Heart left ventricle (tissue), 16 donors: ENCODE measurements at regions not wholly inside any gene's neighbourhood (a gene's known extent, or its start where the extent isn't known, plus 50 kb on each side); places are given as distances from the start of the nearest gene placed in this dataset.
A peak's percentile ranks its signal among the peaks of the same experiment; 100 is the strongest.

Experiments
- ATAC-seq, 4 donors: fragments of 200-7000 bp; cut with Tn5 transposase; one replicate each; pipeline ENCODE4 v1.9.1; 2020 to 2022; ENCODE audit warnings: moderate library complexity in 4 of 4, mild to moderate bottlenecking in 3 of 4, moderate number of reproducible peaks in 1 of 4
- DNase-seq, 5 donors: peaks; one replicate each; pipeline ENCODE4 v3.0.0-alpha.2; 2020
- H3K27ac ChIP-seq, 12 donors: fragments of 200-600 bp; sonication (generic) in 4 of 12; one replicate each; pipeline versions ENCODE4 v1.5.0 to v1.8.0; 2016 to 2022; ENCODE audit warnings: mild to moderate bottlenecking in 2 of 12
- H3K27me3 ChIP-seq, 9 donors: fragments of 200-600 bp; sonication (generic) in 2 of 9; one replicate each; pipeline versions ENCODE4 v1.5.1 to v1.8.0; 2016 to 2022; ENCODE audit warnings: mild to moderate bottlenecking in 3 of 9
- H3K36me3 ChIP-seq, 9 donors: fragments of 200-600 bp; sonication (generic) in 2 of 9; one replicate each; pipeline versions ENCODE4 v1.5.0 to v1.8.0; 2018 to 2022; ENCODE audit warnings: mild to moderate bottlenecking in 2 of 9
- H3K4me1 ChIP-seq, 12 donors: fragments of 200-600 bp; sonication (generic) in 4 of 12; one replicate each; pipeline versions ENCODE4 v1.5.0 to v1.8.0; 2016 to 2022; ENCODE audit warnings: mild to moderate bottlenecking in 3 of 12
- H3K4me3 ChIP-seq, 12 donors: fragments of 200-600 bp; sonication (generic) in 4 of 12; one replicate each; pipeline versions ENCODE4 v1.5.0 to v1.8.0; 2017 to 2022; ENCODE audit warnings: mild to moderate bottlenecking in 9 of 12, moderate library complexity in 4 of 12
- H3K9me3 ChIP-seq, 12 donors: fragments of 200-600 bp; sonication (generic) in 4 of 12; one replicate each; pipeline versions ENCODE4 v1.5.0 to v1.8.0; 2016 to 2022; ENCODE audit warnings: mild to moderate bottlenecking in 1 of 12
- CTCF ChIP-seq, 12 donors: fragments of 200-600 bp; sonication (generic) in 4 of 12; IDR thresholded peaks; one replicate each; pipeline versions ENCODE4 v1.5.0 to v1.8.0; 2018 to 2022; ENCODE audit warnings: antibody characterized with exemption in 12 of 12, mild to moderate bottlenecking in 5 of 12
- POLR2A ChIP-seq, 2 donors: fragments of 450-650 bp; IDR thresholded peaks; one replicate each; pipeline ENCODE4 v1.6.1; 2017; ENCODE audit warnings: antibody characterized with exemption in 2 of 2, mild to moderate bottlenecking in 2 of 2, moderate library complexity in 2 of 2
- WGBS, 4 donors: extraction: QIAGEN DNeasy Blood & Tissue Kit in 2 of 4; methylation state at CpG; one replicate each; pipeline versions ENCODE4 v1.1.5 to v1.1.7; 2013 to 2018; 5-methylcytosine and 5-hydroxymethylcytosine counted together
- intact Hi-C, 10 donors: fragments of 100-400 bp; cut with DNase I; formaldehyde crosslinking; loops; one replicate each; pipeline versions ENCODE4 v1.11.1 to v1.14.2; 2022
- donor health status: ischemic (EF 13 %, LVEDD 7.1; RV severe dilation, severe dysfunction).
- donor health status: healthy with polysubstance abuse.
- donor health status: DM: no; HTN: yes; CAD: no.
- donor health status: DM: no; HTN: no; CAD: no.
- donor health status: ischemic (EF 25% LVEDD 6.9; RV normal size, moderate dysfunction).
- donor health status: ischemic (EF 25% LVEDD 5.7; RV mildly dilated, moderate dysfunction).
- donor health status: healthy.
- donor health status: DM: yes; HTN: yes; CAD: no.
- donor health status: ischemic (EF 35%, LVEDD 5.7; RV mildly dilated, moderate dysfunction).
- donor health status: nonischemic (EF 11% LVEDD 7.7; RV severe dilation, severe dysfunction).
- donor health status: DM: yes; HTN: yes; CAD: no.
- donor health status: PGD.
- donor health status: ischemic (EF 29% LVEDD 5.4; RV normal size, mild dysfunction).
- donor health status: nonischemic (EF 23%, LVEDD 6.1; RV moderate dilation, normal function).

GRCh38 chr4:1543976-1544375, 137.7 kb upstream of the NKX1-1 start:
- H3K27me3 ChIP-seq: peaks cover 0 to 3% (median 0%) of the 10 kb centered on the region in 9 donors
- H3K27ac ChIP-seq: peak overlapping the region in 1 of 12 donors; percentile 76
- H3K9me3 ChIP-seq: no peaks in the 10 kb centered on the region
- intact Hi-C loops: loop anchor here in 1 of 10 donors (10.0 kb wide), 1 partner anchor 81 kb away; no protein-coding TSS in a partner anchor
- TF ChIP-seq CTCF (IDR thresholded peaks at IDR 0.05) (no peak), POLR2A (IDR thresholded peaks at IDR 0.05) (no peak)
- H3K4me3 ChIP-seq: no peak overlapping the region
- no peak for ATAC-seq
- H3K4me1 ChIP-seq: peaks cover 0 to 25% (median 8%) of the 10 kb centered on the region in 12 donors
- 84 to 91% (median 89%) methylated on average over 10 to 11 of the region's 11 CpGs for WGBS, 4 donors
- no peaks in the 10 kb centered on the region for H3K36me3 ChIP-seq
- DNase-seq: no peak

- intact Hi-C loops: loop anchor here in 1 of 10 donors (10.0 kb wide), 1 partner anchor 81 kb away; no protein-coding TSS in a partner anchor
- DNase-seq (peak in 3 of 5 donors; percentile 14 to 54 (median 24)), ATAC-seq (no peak)
- no peaks in the 10 kb centered on the region for H3K9me3 ChIP-seq
- no peak for TF ChIP-seq CTCF (IDR thresholded peaks at IDR 0.05)
- TF ChIP-seq POLR2A (IDR thresholded peaks at IDR 0.05): no peak
- no peak overlapping the region for H3K4me3 ChIP-seq
- H3K27me3 ChIP-seq: peaks cover 0 to 3% (median 0%) of the 10 kb centered on the region in 9 donors
- H3K4me1 ChIP-seq: peaks cover 0 to 21% (median 6%) of the 10 kb centered on the region in 12 donors
- 60 to 94% (median 90%) methylated on average over 2 to 8 of the region's 8 CpGs for WGBS, 4 donors
- no peaks in the 10 kb centered on the region for H3K36me3 ChIP-seq
- H3K27ac ChIP-seq: no peak overlapping the region
These were observed 137.3 kb upstream of the NKX1-1 start for GRCh38 chr4:1543561-1543960.

GRCh38 chr4:1542516-1543320, 136.5 kb upstream of the NKX1-1 start:
- intact Hi-C loops: loop anchor here in 1 of 10 donors (10.0 kb wide), 1 partner anchor 82 kb away; no protein-coding TSS in a partner anchor
- Histone ChIP-seq H3K9me3 (no peaks in the 10 kb centered on the region), H3K4me1 (peaks cover 0 to 15% (median 5%) of the 10 kb centered on the region in 12 donors), H3K27ac (peak overlapping the region in 1 of 12 donors; percentile 55), H3K4me3 (no peak overlapping the region), H3K36me3 (no peaks in the 10 kb centered on the region), H3K27me3 (peaks cover 0 to 3% (median 0%) of the 10 kb centered on the region in 9 donors)
- peak in 3 of 5 donors; percentile 11 to 54 (median 17) for DNase-seq
- TF ChIP-seq CTCF (IDR thresholded peaks at IDR 0.05): no peak
- no peak for TF ChIP-seq POLR2A (IDR thresholded peaks at IDR 0.05)
- WGBS, 4 donors: 85 to 87% (median 87%) methylated on average over 24 to 27 of the region's 27 CpGs
- ATAC-seq: no peak

GRCh38 chr4:1542226-1542490, 135.9 kb upstream of the NKX1-1 start:
- ATAC-seq (no peak), DNase-seq (peak in 2 of 5 donors; percentile 17 to 26)
- WGBS, 4 donors: 66 to 89% (median 77%) methylated on average over 8 to 10 of the region's 10 CpGs

More at GRCh38 chr4:1542226-1542490, 135.9 kb upstream of the NKX1-1 start:
- H3K27ac ChIP-seq: peak overlapping the region in 3 of 12 donors; percentile 9 to 59 (median 55)
- H3K9me3 ChIP-seq: no peaks in the 10 kb centered on the region
- intact Hi-C loops: loop anchor here in 1 of 10 donors (10.0 kb wide), 1 partner anchor 83 kb away; no protein-coding TSS in a partner anchor
- no peaks in the 10 kb centered on the region for H3K36me3 ChIP-seq
- peaks cover 0 to 3% (median 0%) of the 10 kb centered on the region in 9 donors for H3K27me3 ChIP-seq
- peaks cover 0 to 15% (median 5%) of the 10 kb centered on the region in 12 donors for H3K4me1 ChIP-seq
- TF ChIP-seq CTCF (IDR thresholded peaks at IDR 0.05) (no peak), POLR2A (IDR thresholded peaks at IDR 0.05) (no peak)
- no peak overlapping the region for H3K4me3 ChIP-seq
